Aorta (tissue), 5 donors: ENCODE measurements at regions not wholly inside any gene's neighbourhood (a gene's known extent, or its start where the extent isn't known, plus 50 kb on each side); places are given as distances from the start of the nearest gene placed in this dataset.

ENCODE experiments used
- ATAC-seq: fragments of 200-7000 bp; cut with Tn5 transposase; one replicate; pipeline ENCODE4 v1.9.1; 2022; ENCODE audit warnings: moderate library complexity; ENCODE audit not compliant: low FRiP score
- DNase-seq, 2 donors: peaks; one replicate each; pipeline ENCODE4 v3.0.0-alpha.2; 2020
- H3K27ac ChIP-seq, 2 donors: one replicate each; pipeline ENCODE4 v1.5.1; 2013; ENCODE audit warnings: low read length in 2 of 2, mild to moderate bottlenecking in 2 of 2, moderate library complexity in 2 of 2, control low read depth in 1 of 2, inconsistent platforms in 1 of 2, low read depth in 1 of 2
- H3K27me3 ChIP-seq, 2 donors: one replicate each; pipeline ENCODE4 v1.6.1; 2013; ENCODE audit warnings: control low read depth in 1 of 2, low read length in 1 of 2, mild to moderate bottlenecking in 1 of 2, moderate library complexity in 1 of 2; ENCODE audit not compliant: insufficient read depth in 2 of 2, control insufficient read depth in 1 of 2
- H3K36me3 ChIP-seq, 2 donors: one replicate each; pipeline ENCODE4 v1.6.1; 2013; ENCODE audit warnings: control low read depth in 1 of 2, low read length in 1 of 2, mild to moderate bottlenecking in 1 of 2; ENCODE audit not compliant: insufficient read depth in 2 of 2, control insufficient read depth in 1 of 2
- H3K4me1 ChIP-seq, 2 donors: one replicate each; pipeline ENCODE4 v1.6.1; 2013; ENCODE audit warnings: low read length in 2 of 2, control low read depth in 1 of 2, mild to moderate bottlenecking in 1 of 2, moderate library complexity in 1 of 2; ENCODE audit not compliant: insufficient read depth in 2 of 2, control insufficient read depth in 1 of 2
- H3K4me3 ChIP-seq, 2 donors: one replicate each; pipeline ENCODE4 v1.5.1; 2013; ENCODE audit warnings: low read length in 2 of 2, control low read depth in 1 of 2, mild to moderate bottlenecking in 1 of 2
- H3K9me3 ChIP-seq: one replicate; pipeline ENCODE4 v1.6.1; 2013; ENCODE audit warnings: mild to moderate bottlenecking, low read length; ENCODE audit not compliant: control insufficient read depth
- WGBS, 2 donors: extraction: QIAGEN DNeasy Blood & Tissue Kit; methylation state at CpG; one replicate each; pipeline ENCODE4 v1.1.7; 2013; 5-methylcytosine and 5-hydroxymethylcytosine counted together
- intact Hi-C, 2 donors: fragments of 100-400 bp; cut with DNase I; formaldehyde crosslinking; loops; one replicate each; pipeline versions ENCODE4 v1.14.2 to v1.15.0; 2022
- donor health status: healthy with polysubstance abuse.
- donor health status: Bipolar disorder and iron deficiency.
- donor health status: DM: no; HTN: no; CAD: no.
- donor health status: DM: no; HTN: no; CAD: no.
- donor health status: DM: yes; HTN: yes; CAD: no.

GRCh38 chr20:1810572-1810925 is 84.7 kb upstream of the SIRPA start:
- peaks cover 5 to 8% of the 10 kb centered on the region in 2 donors for H3K4me1 ChIP-seq
- 81 to 93% methylated on average over 5 of the region's 5 CpGs for WGBS, 2 donors
- no peak overlapping the region for H3K4me3 ChIP-seq
- ATAC-seq (no peak), DNase-seq (no peak)
- H3K27ac ChIP-seq: no peak overlapping the region
- intact Hi-C loops: loop anchor here in 1 of 2 donors (10.0 kb wide), 1 partner anchor 294 kb away; the partner anchor contains the start of gene STK35
- H3K9me3 ChIP-seq: no peaks in the 10 kb centered on the region
- no peaks in the 10 kb centered on the region for H3K36me3 ChIP-seq
- no peaks in the 10 kb centered on the region for H3K27me3 ChIP-seq

GRCh38 chr20:1809611-1810510 is 85.3 kb upstream of the SIRPA start:
- Histone ChIP-seq H3K4me3 (no peak overlapping the region), H3K27ac (peak overlapping the region in 1 of 2 donors; percentile 55), H3K4me1 (peaks cover 5 to 6% of the 10 kb centered on the region in 2 donors), H3K36me3 (no peaks in the 10 kb centered on the region), H3K9me3 (no peaks in the 10 kb centered on the region), H3K27me3 (no peaks in the 10 kb centered on the region)
- ATAC-seq: no peak
- DNase-seq: no peak
- 71 to 73% methylated on average over 10 of the region's 10 CpGs for WGBS, 2 donors
- intact Hi-C loops: loop anchor here (2.0 to 10.0 kb wide), 2 partner anchors 85 to 295 kb away; partner anchors contain the start of genes STK35 (in 2 of the 2) and SIRPA (in 1 of the 2)

- 38 to 46% methylated on average over 2 of the region's 2 CpGs for whole genome bisulfite sequencing, 2 donors
- no peaks in the 10 kb centered on the region for H3K27me3 ChIP-seq
- no peak for DNase-seq
- H3K4me3 ChIP-seq: no peak overlapping the region
- no peak for ATAC-seq
- H3K4me1 ChIP-seq: peaks cover under 1 to 5% of the 10 kb centered on the region in 2 donors
- peak overlapping the region in 1 of 2 donors; percentile 55 for H3K27ac ChIP-seq
- intact Hi-C loops: loop anchor here (2.0 to 10.0 kb wide), 2 partner anchors 86 to 296 kb away; partner anchors contain the start of genes SIRPA (in 1 of the 2) and STK35 (in 1 of the 2)
- no peaks in the 10 kb centered on the region for H3K9me3 ChIP-seq
- H3K36me3 ChIP-seq: no peaks in the 10 kb centered on the region
Measured at GRCh38 chr20:1809131-1809572, 86.1 kb upstream of the SIRPA start.

- 80 to 84% methylated on average over 6 of the region's 6 CpGs for WGBS, 2 donors
- no peak overlapping the region for H3K4me3 ChIP-seq
- no peak for ATAC-seq
- H3K4me1 ChIP-seq: peaks cover 0 to 5% of the 10 kb centered on the region in 2 donors
- DNase-seq: no peak
- no peaks in the 10 kb centered on the region for H3K9me3 ChIP-seq
- H3K36me3 ChIP-seq: no peaks in the 10 kb centered on the region
- no peak overlapping the region for H3K27ac ChIP-seq
- no peaks in the 10 kb centered on the region for H3K27me3 ChIP-seq
- intact Hi-C loops: loop anchor here (2.0 to 10.0 kb wide), 2 partner anchors 87 to 297 kb away; partner anchors contain the start of genes SIRPA (in 1 of the 2) and STK35 (in 1 of the 2)
Measured at GRCh38 chr20:1808101-1808500, 87.1 kb upstream of the SIRPA start.

- intact Hi-C loops: loop anchor here in 1 of 2 donors (10.0 kb wide), 1 partner anchor 297 kb away; the partner anchor contains the start of gene STK35
- 83 to 88% methylated on average over 7 of the region's 7 CpGs for WGBS, 2 donors
Measured at GRCh38 chr20:1807394-1807793, 87.8 kb upstream of the SIRPA start.

GRCh38 chr20:1806456-1806855 is 88.8 kb upstream of the SIRPA start:
- 98% methylated on average over 7 of the region's 7 CpGs for WGBS, 2 donors
- intact Hi-C loops: loop anchor here in 1 of 2 donors (10.0 kb wide), 1 partner anchor 298 kb away; the partner anchor contains the start of gene STK35

More at GRCh38 chr20:1807394-1807793, 87.8 kb upstream of the SIRPA start:
- no peak overlapping the region for H3K4me3 ChIP-seq
- DNase-seq (no peak), ATAC-seq (no peak)
- no peaks in the 10 kb centered on the region for H3K9me3 ChIP-seq
- H3K4me1 ChIP-seq: peaks cover 0 to 5% of the 10 kb centered on the region in 2 donors
- no peaks in the 10 kb centered on the region for H3K27me3 ChIP-seq
- no peak overlapping the region for H3K27ac ChIP-seq
- no peaks in the 10 kb centered on the region for H3K36me3 ChIP-seq

GRCh38 chr20:1805816-1806215 is 89.4 kb upstream of the SIRPA start:
- Histone ChIP-seq H3K4me3 (no peak overlapping the region), H3K36me3 (no peaks in the 10 kb centered on the region), H3K27me3 (no peaks in the 10 kb centered on the region), H3K9me3 (no peaks in the 10 kb centered on the region), H3K27ac (no peak overlapping the region), H3K4me1 (peaks cover 0 to 5% of the 10 kb centered on the region in 2 donors)
- ATAC-seq: no peak
- no peak for DNase-seq
- 83 to 87% methylated on average over 4 of the region's 4 CpGs for WGBS, 2 donors
- intact Hi-C loops: loop anchor here in 1 of 2 donors (10.0 kb wide), 1 partner anchor 299 kb away; the partner anchor contains the start of gene STK35

More at GRCh38 chr20:1806456-1806855, 88.8 kb upstream of the SIRPA start:
- DNase-seq (no peak), ATAC-seq (no peak)
- Histone ChIP-seq H3K4me3 (no peak overlapping the region), H3K27me3 (no peaks in the 10 kb centered on the region), H3K4me1 (peaks cover 0 to 5% of the 10 kb centered on the region in 2 donors), H3K36me3 (no peaks in the 10 kb centered on the region), H3K9me3 (no peaks in the 10 kb centered on the region), H3K27ac (no peak overlapping the region)

- Histone ChIP-seq H3K9me3 (no peaks in the 10 kb centered on the region), H3K4me3 (no peak overlapping the region), H3K36me3 (no peaks in the 10 kb centered on the region), H3K4me1 (peaks cover 0 to 5% of the 10 kb centered on the region in 2 donors), H3K27me3 (no peaks in the 10 kb centered on the region), H3K27ac (no peak overlapping the region)
- DNase-seq: no peak
- no peak for ATAC-seq
- WGBS, 2 donors: 88 to 91% methylated on average over 4 of the region's 4 CpGs
- intact Hi-C loops: loop anchor here in 1 of 2 donors (10.0 kb wide), 1 partner anchor 300 kb away; the partner anchor contains the start of gene STK35
Measured at GRCh38 chr20:1805161-1805581, 90.0 kb upstream of the SIRPA start.
